ENCODE measurements at regions not wholly inside any gene's neighbourhood (a gene's known extent, or its start where the extent isn't known, plus 50 kb on each side); places are given as distances from the start of the nearest gene placed in this dataset.

DNA sequence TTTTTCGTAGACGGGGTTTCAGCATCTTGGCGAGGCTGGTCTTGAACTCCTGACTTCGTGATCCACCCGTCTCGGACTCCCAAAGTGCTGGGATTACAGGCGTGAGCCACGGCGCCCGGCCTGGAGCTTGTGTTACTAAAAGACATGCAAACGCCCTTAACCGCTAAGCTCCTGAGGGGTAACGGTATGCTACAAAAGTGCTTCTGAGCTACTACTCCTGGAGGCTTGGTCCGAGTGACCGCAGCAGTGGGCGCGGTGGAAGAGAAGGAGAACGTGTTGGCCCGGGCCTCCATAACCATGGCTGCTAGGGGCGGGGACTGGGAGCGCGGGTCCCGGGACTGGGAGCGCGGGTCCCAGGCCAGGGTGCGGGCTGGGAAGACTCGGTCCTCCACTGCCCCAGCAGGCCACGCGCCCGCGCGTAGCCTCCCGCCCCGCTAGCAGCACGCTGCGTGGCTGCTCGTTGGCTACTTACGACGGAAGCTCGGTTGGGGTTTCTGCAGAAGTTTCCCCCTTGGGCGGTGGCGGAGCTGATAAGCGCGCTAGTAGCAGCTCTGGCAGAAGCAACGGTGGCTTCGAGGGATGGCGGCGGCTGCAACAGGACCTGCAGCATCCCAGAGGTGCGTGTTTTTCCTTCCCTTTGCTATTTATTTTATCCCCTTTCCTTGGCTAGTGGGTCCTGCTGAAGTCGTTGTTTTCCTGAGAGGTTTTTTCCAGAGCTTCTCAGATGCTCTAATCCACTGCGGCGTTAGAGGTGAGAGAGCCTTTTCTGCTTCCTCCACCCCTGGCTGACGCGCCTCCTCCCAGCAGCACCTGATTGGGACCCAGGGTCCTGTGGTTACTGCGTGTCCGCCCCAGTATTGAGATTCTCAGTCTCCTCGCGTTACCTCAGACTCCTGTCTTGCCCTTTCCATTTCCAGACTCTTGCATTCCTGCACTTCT, 69.2 kb upstream of the CCDC180 start (continued):
- TF ChIP-seq, protein P1, sequence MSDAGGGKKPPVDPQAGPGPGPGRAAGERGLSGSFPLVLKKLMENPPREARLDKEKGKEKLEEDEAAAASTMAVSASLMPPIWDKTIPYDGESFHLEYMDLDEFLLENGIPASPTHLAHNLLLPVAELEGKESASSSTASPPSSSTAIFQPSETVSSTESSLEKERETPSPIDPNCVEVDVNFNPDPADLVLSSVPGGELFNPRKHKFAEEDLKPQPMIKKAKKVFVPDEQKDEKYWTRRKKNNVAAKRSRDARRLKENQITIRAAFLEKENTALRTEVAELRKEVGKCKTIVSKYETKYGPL (CRISPR knock-in tag; IDR thresholded peaks at IDR 0.05) = no peak; the same call in 1 of the 2 replicates
- TF ChIP-seq, protein P2, sequence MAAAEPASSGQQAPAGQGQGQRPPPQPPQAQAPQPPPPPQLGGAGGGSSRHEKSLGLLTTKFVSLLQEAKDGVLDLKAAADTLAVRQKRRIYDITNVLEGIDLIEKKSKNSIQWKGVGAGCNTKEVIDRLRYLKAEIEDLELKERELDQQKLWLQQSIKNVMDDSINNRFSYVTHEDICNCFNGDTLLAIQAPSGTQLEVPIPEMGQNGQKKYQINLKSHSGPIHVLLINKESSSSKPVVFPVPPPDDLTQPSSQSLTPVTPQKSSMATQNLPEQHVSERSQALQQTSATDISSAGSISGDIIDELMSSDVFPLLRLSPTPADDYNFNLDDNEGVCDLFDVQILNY (CRISPR knock-in tag; conservative IDR thresholded peaks at IDR 0.05) = no peak
- TF ChIP-seq ZFP1 (CRISPR knock-in tag; IDR thresholded peaks at IDR 0.05) (no peak), ZNF333 (CRISPR knock-in tag; IDR thresholded peaks at IDR 0.05; ENCODE audit: borderline replicate concordance) (no peak), RFX5 (IDR thresholded peaks at IDR 0.05; ENCODE audit: low read depth, low read length) (no peak), ZNF264 (CRISPR knock-in tag; IDR thresholded peaks at IDR 0.05) (no peak), MEIS2 (CRISPR knock-in tag; IDR thresholded peaks at IDR 0.05) (peak; percentile 51), SPEN (CRISPR knock-in tag; IDR thresholded peaks at IDR 0.05; ENCODE audit: low read depth) (peak; percentile 68; the same call in 1 of the 2 replicates), SOX6 (IDR thresholded peaks at IDR 0.05) (no peak), SOX6 (CRISPR knock-in tag; IDR thresholded peaks at IDR 0.05) (peak; percentile 57), ZNF775 (CRISPR knock-in tag; IDR thresholded peaks at IDR 0.05; ENCODE audit: borderline replicate concordance) (no peak), ZNF180 (CRISPR knock-in tag; IDR thresholded peaks at IDR 0.05; ENCODE audit: borderline replicate concordance, low read depth) (no peak), PHF8 (CRISPR knock-in tag; IDR thresholded peaks at IDR 0.05) (peak; percentile 54)
- TF ChIP-seq, protein P3, sequence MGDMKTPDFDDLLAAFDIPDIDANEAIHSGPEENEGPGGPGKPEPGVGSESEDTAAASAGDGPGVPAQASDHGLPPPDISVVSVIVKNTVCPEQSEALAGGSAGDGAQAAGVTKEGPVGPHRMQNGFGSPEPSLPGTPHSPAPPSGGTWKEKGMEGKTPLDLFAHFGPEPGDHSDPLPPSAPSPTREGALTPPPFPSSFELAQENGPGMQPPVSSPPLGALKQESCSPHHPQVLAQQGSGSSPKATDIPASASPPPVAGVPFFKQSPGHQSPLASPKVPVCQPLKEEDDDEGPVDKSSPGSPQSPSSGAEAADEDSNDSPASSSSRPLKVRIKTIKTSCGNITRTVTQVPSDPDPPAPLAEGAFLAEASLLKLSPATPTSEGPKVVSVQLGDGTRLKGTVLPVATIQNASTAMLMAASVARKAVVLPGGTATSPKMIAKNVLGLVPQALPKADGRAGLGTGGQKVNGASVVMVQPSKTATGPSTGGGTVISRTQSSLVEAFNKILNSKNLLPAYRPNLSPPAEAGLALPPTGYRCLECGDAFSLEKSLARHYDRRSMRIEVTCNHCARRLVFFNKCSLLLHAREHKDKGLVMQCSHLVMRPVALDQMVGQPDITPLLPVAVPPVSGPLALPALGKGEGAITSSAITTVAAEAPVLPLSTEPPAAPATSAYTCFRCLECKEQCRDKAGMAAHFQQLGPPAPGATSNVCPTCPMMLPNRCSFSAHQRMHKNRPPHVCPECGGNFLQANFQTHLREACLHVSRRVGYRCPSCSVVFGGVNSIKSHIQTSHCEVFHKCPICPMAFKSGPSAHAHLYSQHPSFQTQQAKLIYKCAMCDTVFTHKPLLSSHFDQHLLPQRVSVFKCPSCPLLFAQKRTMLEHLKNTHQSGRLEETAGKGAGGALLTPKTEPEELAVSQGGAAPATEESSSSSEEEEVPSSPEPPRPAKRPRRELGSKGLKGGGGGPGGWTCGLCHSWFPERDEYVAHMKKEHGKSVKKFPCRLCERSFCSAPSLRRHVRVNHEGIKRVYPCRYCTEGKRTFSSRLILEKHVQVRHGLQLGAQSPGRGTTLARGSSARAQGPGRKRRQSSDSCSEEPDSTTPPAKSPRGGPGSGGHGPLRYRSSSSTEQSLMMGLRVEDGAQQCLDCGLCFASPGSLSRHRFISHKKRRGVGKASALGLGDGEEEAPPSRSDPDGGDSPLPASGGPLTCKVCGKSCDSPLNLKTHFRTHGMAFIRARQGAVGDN (CRISPR knock-in tag; IDR thresholded peaks at IDR 0.05) = peak; percentile 93
- TF ChIP-seq, protein P4, sequence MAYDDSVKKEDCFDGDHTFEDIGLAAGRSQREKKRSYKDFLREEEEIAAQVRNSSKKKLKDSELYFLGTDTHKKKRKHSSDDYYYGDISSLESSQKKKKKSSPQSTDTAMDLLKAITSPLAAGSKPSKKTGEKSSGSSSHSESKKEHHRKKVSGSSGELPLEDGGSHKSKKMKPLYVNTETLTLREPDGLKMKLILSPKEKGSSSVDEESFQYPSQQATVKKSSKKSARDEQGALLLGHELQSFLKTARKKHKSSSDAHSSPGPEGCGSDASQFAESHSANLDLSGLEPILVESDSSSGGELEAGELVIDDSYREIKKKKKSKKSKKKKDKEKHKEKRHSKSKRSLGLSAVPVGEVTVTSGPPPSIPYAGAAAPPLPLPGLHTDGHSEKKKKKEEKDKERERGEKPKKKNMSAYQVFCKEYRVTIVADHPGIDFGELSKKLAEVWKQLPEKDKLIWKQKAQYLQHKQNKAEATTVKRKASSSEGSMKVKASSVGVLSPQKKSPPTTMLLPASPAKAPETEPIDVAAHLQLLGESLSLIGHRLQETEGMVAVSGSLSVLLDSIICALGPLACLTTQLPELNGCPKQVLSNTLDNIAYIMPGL (CRISPR knock-in tag; IDR thresholded peaks at IDR 0.05; ENCODE audit: borderline replicate concordance in 1 of 2, low read depth in 1 of 2) = peak; percentile 45 to 64; a peak in 2 of 4 replicates
- TF ChIP-seq, protein P5, sequence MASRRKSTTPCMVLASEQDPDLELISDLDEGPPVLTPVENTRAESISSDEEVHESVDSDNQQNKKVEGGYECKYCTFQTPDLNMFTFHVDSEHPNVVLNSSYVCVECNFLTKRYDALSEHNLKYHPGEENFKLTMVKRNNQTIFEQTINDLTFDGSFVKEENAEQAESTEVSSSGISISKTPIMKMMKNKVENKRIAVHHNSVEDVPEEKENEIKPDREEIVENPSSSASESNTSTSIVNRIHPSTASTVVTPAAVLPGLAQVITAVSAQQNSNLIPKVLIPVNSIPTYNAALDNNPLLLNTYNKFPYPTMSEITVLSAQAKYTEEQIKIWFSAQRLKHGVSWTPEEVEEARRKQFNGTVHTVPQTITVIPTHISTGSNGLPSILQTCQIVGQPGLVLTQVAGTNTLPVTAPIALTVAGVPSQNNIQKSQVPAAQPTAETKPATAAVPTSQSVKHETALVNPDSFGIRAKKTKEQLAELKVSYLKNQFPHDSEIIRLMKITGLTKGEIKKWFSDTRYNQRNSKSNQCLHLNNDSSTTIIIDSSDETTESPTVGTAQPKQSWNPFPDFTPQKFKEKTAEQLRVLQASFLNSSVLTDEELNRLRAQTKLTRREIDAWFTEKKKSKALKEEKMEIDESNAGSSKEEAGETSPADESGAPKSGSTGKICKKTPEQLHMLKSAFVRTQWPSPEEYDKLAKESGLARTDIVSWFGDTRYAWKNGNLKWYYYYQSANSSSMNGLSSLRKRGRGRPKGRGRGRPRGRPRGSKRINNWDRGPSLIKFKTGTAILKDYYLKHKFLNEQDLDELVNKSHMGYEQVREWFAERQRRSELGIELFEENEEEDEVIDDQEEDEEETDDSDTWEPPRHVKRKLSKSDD (CRISPR knock-in tag; IDR thresholded peaks at IDR 0.05; ENCODE audit: low read depth) = no peak
